Smooth muscle cell (in vitro differentiated cells): ENCODE measurements at regions not wholly inside any gene's neighbourhood (a gene's known extent, or its start where the extent isn't known, plus 50 kb on each side); places are given as distances from the start of the nearest gene placed in this dataset.

Source experiments
- DNase-seq: peaks from one replicate; lab custom pipeline; 2025; ENCODE audit not compliant: unreplicated experiment; lab: John Stamatoyannopoulos, UW
- H2AFZ ChIP-seq: fragments of 200-600 bp; sonication (generic); 2 replicates; pipeline ENCODE4 v1.6.0; 2016; ENCODE audit warnings: antibody characterized with exemption, low read depth, mild to moderate bottlenecking
- H3F3A ChIP-seq: fragments of 200-600 bp; sonication (generic); 2 replicates; pipeline ENCODE4 v1.6.0; 2017; ENCODE audit warnings: antibody characterized with exemption, low read depth
- H3K27ac ChIP-seq: fragments of 200-600 bp; sonication (generic); 2 replicates; pipeline ENCODE4 v1.5.1; 2016; ENCODE audit warnings: low read depth, mild to moderate bottlenecking
- H3K27me3 ChIP-seq: fragments of 200-600 bp; sonication (generic); 2 replicates; pipeline ENCODE4 v1.6.1; 2016; ENCODE audit warnings: low read depth, mild to moderate bottlenecking
- H3K36me3 ChIP-seq: fragments of 200-600 bp; sonication (generic); 2 replicates; pipeline ENCODE4 v1.5.1; 2016; ENCODE audit warnings: low read depth
- H3K4me1 ChIP-seq: fragments of 200-600 bp; sonication (generic); 2 replicates; pipeline ENCODE4 v1.5.1; 2016; ENCODE audit warnings: low read depth
- H3K4me2 ChIP-seq: fragments of 200-600 bp; sonication (generic); 2 replicates; pipeline ENCODE4 v1.6.0; 2016; ENCODE audit warnings: mild to moderate bottlenecking
- H3K4me3 ChIP-seq: fragments of 200-600 bp; sonication (generic); 2 replicates; pipeline ENCODE4 v1.5.1; 2016; ENCODE audit warnings: mild to moderate bottlenecking
- H3K79me2 ChIP-seq: fragments of 200-600 bp; sonication (generic); 2 replicates; pipeline ENCODE4 v1.6.0; 2016; ENCODE audit warnings: low read depth, mild to moderate bottlenecking
- H3K9ac ChIP-seq: fragments of 200-600 bp; sonication (generic); 2 replicates; pipeline ENCODE4 v1.6.0; 2016; ENCODE audit warnings: low read depth
- H3K9me3 ChIP-seq: fragments of 200-600 bp; sonication (generic); replicated peaks from 2 replicates; pipeline ENCODE4 v1.5.1; 2016; ENCODE audit warnings: low read depth
- H4K20me1 ChIP-seq: fragments of 200-600 bp; sonication (generic); 2 replicates; pipeline ENCODE4 v1.6.0; 2016; ENCODE audit warnings: low read depth
- WGBS: methylation state at CpG from one replicate; pipeline ENCODE4 v1.1.7; 2016; ENCODE audit warnings: low lambda C conversion rate; 5-methylcytosine and 5-hydroxymethylcytosine counted together
- TF ChIP-seq, protein P1 (sequence below): fragments of 200-600 bp; sonication (generic); IDR thresholded peaks from 2 replicates; pipeline ENCODE4 v1.5.1; 2017; ENCODE audit warnings: borderline replicate concordance, mild to moderate bottlenecking, antibody characterized with exemption; ENCODE audit not compliant: insufficient read depth, poor library complexity, severe bottlenecking

DNA sequence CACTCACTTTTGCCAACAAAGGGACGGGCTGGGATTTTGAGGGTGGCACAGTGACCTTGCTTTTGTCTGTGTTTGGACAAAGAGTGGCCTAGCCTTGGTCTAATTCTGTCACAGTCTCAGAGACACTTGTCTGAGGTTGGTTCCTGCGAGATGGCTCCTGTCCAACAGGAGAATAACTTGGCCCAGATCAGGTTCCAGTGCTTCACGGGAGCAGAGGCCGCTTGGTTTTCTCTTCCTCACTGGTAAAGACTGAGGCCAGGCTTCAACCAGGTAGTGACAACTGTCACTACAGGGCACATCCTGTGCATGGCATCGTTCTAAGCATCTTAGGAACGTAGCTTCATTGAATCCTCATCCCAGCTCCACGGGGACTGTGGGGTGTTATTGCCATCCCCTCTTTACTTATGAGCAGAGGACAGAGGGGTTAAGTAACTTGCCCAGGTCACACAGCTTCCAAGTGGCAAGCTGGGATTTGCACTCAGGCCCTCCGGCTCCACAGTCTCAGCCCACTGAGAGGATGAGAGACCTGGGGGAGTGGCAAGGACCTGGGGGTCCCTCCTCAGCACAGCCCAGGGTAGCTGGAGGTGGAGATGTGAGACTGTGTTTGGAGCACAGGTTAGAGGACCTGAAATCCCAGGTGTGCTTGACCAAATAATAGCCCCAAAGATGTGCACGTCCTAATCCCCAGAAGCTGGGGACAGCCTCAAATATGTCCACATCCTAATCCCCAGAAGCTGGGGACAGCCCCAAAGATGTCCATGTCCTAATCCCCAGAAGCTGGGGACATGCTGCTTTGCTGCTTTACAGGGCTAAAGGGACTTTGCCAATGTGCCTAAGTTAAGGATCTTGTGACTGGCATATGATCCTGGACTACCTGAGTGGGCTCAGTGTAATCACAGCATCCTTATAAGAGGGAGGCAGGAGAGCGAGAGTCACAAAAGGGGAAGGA lies 179.2 kb upstream of the RTL1 start:
- H3K9me3 ChIP-seq = no peaks in the 10 kb centered on the region
- no peaks in the 10 kb centered on the region for H3K79me2 ChIP-seq
- DNase-seq = no peak
- TF ChIP-seq, protein P1, sequence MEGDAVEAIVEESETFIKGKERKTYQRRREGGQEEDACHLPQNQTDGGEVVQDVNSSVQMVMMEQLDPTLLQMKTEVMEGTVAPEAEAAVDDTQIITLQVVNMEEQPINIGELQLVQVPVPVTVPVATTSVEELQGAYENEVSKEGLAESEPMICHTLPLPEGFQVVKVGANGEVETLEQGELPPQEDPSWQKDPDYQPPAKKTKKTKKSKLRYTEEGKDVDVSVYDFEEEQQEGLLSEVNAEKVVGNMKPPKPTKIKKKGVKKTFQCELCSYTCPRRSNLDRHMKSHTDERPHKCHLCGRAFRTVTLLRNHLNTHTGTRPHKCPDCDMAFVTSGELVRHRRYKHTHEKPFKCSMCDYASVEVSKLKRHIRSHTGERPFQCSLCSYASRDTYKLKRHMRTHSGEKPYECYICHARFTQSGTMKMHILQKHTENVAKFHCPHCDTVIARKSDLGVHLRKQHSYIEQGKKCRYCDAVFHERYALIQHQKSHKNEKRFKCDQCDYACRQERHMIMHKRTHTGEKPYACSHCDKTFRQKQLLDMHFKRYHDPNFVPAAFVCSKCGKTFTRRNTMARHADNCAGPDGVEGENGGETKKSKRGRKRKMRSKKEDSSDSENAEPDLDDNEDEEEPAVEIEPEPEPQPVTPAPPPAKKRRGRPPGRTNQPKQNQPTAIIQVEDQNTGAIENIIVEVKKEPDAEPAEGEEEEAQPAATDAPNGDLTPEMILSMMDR = no peak
- H3K27ac ChIP-seq = no peak overlapping the region
- H3K4me2 ChIP-seq = no peak overlapping the region
- H4K20me1 ChIP-seq = no peaks in the 10 kb centered on the region
- no peak overlapping the region for H3K4me3 ChIP-seq
- no peak overlapping the region for H2AFZ ChIP-seq
- no peaks in the 10 kb centered on the region for H3F3A ChIP-seq
- H3K36me3 ChIP-seq = no peaks in the 10 kb centered on the region
- H3K4me1 ChIP-seq = peaks cover 2% of the 10 kb centered on the region
- WGBS = 93% methylated on average over 10 of the region's 10 CpGs
- H3K9ac ChIP-seq = no peak overlapping the region
- H3K27me3 ChIP-seq = no peaks in the 10 kb centered on the region

DNA sequence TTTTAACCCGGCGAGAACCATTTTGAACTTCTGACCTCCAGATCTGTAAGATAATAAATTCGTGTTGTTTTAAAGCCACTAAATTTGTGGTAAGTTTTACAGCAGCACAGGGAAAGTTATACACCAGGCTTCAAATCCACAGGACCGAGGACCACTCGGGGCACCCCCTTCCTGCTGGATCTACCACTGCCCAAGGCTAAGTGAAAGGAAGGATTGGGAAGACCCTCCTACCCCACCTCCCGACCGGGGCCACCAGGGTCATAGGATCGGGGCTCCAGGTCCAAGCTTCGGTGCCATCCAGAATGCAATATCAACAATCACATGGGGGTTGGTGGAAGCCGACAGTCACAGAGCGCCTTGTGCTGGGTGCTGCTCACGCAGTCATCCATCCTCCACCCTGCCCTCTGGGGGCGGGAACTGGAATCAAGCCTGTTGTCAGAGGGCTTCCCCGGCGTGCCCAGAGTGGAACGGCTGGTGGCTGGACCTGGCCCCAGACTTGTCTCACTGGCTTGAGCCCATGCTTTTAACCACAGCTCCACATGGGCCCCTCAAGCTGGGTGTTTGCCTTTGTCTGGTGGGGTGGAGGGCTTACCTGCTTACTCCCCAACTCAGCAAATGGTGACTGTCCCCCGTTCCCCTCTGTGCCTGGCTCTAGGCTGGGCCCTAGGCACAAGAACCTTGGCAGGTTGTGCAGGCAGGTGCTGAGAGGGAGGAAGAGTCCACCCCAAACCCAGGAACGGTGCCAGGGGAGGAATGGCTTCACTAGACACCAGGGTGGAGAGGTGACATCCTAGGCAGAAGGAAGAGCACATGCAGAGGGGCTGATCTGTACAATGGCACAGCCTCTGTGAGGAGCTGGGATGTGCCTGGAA lies 180.3 kb upstream of the RTL1 start:
- H3K4me1 ChIP-seq = no peaks in the 10 kb centered on the region
- H3F3A ChIP-seq = no peaks in the 10 kb centered on the region
- 69% methylated on average over 18 of the region's 18 CpGs for WGBS
- H3K36me3 ChIP-seq = no peaks in the 10 kb centered on the region
- no peak for DNase-seq
- no peak overlapping the region for H3K27ac ChIP-seq
- no peak overlapping the region for H3K4me2 ChIP-seq
- H3K4me3 ChIP-seq = no peak overlapping the region
- no peaks in the 10 kb centered on the region for H3K27me3 ChIP-seq
- TF ChIP-seq, protein P1 = peak; percentile 23
- H2AFZ ChIP-seq = no peak overlapping the region
- H3K9ac ChIP-seq = no peak overlapping the region
- H3K9me3 ChIP-seq = no peaks in the 10 kb centered on the region
- H4K20me1 ChIP-seq = no peaks in the 10 kb centered on the region
- no peaks in the 10 kb centered on the region for H3K79me2 ChIP-seq

DNA sequence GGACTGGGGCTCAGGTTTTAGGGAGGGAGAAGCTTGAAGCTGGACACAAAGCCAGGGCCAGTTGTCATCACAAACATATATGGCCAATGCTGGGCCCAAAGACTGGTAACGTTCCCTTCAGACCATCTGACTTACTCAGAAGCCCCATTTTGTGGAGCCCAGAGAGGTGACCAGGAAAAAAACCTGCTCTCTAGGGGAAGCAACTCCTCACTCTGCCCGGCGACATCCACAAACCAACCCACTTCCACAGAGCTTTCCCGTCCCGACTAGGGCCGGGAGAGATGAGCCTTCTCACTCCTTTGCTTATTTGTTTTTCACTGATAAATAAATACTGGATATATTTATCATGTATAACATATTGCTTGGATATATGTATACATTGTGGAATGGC lies 180.9 kb upstream of the RTL1 start:
- Histone ChIP-seq H3K4me1 (no peaks in the 10 kb centered on the region), H3F3A (no peaks in the 10 kb centered on the region), H3K27me3 (no peaks in the 10 kb centered on the region), H3K27ac (no peak overlapping the region), H2AFZ (no peak overlapping the region), H3K4me3 (no peak overlapping the region), H3K9ac (no peak overlapping the region), H3K9me3 (no peaks in the 10 kb centered on the region), H3K36me3 (no peaks in the 10 kb centered on the region), H4K20me1 (no peaks in the 10 kb centered on the region), H3K79me2 (no peaks in the 10 kb centered on the region), H3K4me2 (no peak overlapping the region)
- TF ChIP-seq, protein P1 = no peak
- 96% methylated on average over 6 of the region's 6 CpGs for WGBS
- no peak for DNase-seq
